Fibroblast of lung (primary cell): ENCODE measurements at regions not wholly inside any gene's neighbourhood (a gene's known extent, or its start where the extent isn't known, plus 50 kb on each side); places are given as distances from the start of the nearest gene placed in this dataset.

ENCODE experiments used
- CTCF ChIP-seq, 2 donors: IDR thresholded peaks in 1 of 2; conservative IDR thresholded peaks in 1 of 2; 1 replicate in 1 of 2; 2 replicates in 1 of 2; pipeline ENCODE4 v1.5.1; 2011 to 2012; ENCODE audit warnings: low read length in 2 of 2, control low read depth in 1 of 2, inconsistent platforms in 1 of 2, low read depth in 1 of 2, mild to moderate bottlenecking in 1 of 2
- EZH2 ChIP-seq: IDR thresholded peaks from 2 replicates; pipeline ENCODE4 v1.5.1; 2012; ENCODE audit warnings: low read length, control low read depth, mild to moderate bottlenecking; ENCODE audit errors: missing control alignments

DNA sequence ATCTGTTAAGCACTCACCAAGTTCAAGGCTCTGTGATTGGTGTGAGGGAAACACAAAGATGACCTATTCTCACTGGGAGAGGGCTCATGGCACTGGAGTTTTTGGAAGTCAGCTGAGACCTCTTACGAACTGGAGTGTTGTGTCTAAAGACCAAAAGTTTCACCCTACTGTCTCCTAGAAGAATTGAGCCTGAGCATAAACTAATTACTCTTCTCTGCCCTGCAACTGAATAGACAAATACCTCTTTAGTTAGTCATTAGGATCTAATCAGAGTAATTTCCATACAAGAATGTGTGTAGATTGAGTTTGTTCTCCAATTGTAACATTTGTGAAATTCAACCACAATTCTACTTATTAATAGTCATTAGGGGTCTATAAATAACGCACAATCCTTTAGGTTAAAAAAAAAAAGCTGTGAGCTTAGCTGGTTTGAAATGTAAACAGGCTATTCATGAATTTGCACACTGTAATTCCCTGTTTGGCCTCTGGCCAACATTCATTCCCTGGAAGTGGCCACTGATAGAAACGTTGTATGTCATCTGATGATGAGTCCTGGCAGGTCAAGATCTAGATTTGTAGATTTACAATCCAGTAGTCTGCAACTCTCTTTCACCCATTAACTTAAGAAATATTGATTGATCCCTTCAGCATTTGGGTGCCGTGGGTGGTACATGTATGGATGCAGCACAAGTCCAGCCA lies 76.8 kb upstream of the SOX14 start:
- TF ChIP-seq CTCF (conservative IDR thresholded peaks at IDR 0.05 in 1 of 2, IDR thresholded peaks at IDR 0.05 in 1 of 2; ENCODE audit: low read depth in 1 of 2, low read length in 2 of 2) = no peak
- TF ChIP-seq EZH2 = no peak
